Activated naive CD8-positive, alpha-beta T cell treated with anti-CD3 and anti-CD28 coated beads, Interleukin-2, amount 50 U/mL, for 24 hours (primary cell): ENCODE measurements at regions not wholly inside any gene's neighbourhood (a gene's known extent, or its start where the extent isn't known, plus 50 kb on each side); places are given as distances from the start of the nearest gene placed in this dataset.

Experiments
- ATAC-seq: fragments of 150-1000 bp; cut with Tn5 transposase; one replicate; pipeline ENCODE4 v1.10.0; 2021
- DNase-seq: peaks from one replicate; pipeline ENCODE4 v3.0.0; 2021
- H3K27ac Mint-ChIP-seq: one replicate; pipeline ENCODE4 v1.8.0; 2021; ENCODE audit warnings: mild to moderate bottlenecking, mixed read lengths
- H3K27me3 Mint-ChIP-seq: one replicate; pipeline ENCODE4 v1.8.0; 2021; ENCODE audit warnings: mixed read lengths
- H3K36me3 Mint-ChIP-seq: one replicate; pipeline ENCODE4 v1.8.0; 2021; ENCODE audit warnings: low read depth, mixed read lengths
- H3K4me1 Mint-ChIP-seq: one replicate; pipeline ENCODE4 v1.8.0; 2021; ENCODE audit warnings: mixed read lengths
- H3K4me3 Mint-ChIP-seq: one replicate; pipeline ENCODE4 v1.8.0; 2021; ENCODE audit warnings: mild to moderate bottlenecking, moderate library complexity, mixed read lengths
- H3K9me3 Mint-ChIP-seq: one replicate; pipeline ENCODE4 v1.8.0; 2021; ENCODE audit warnings: mixed read lengths

- DNase-seq, result no peak
- no peak overlapping the region for H3K27ac Mint-ChIP-seq
- H3K9me3 Mint-ChIP-seq, result no peaks in the 10 kb centered on the region
- no peaks in the 10 kb centered on the region for H3K36me3 Mint-ChIP-seq
- H3K27me3 Mint-ChIP-seq, result no peaks in the 10 kb centered on the region
- no peak overlapping the region for H3K4me3 Mint-ChIP-seq
- no peak for ATAC-seq
- no peaks in the 10 kb centered on the region for H3K4me1 Mint-ChIP-seq
Measured at GRCh38 chr18:57270156-57270555, 82.2 kb upstream of the ST8SIA3 start.

- Mint-ChIP-seq H3K9me3 (no peaks in the 10 kb centered on the region), H3K27ac (no peak overlapping the region), H3K27me3 (peaks cover 3% of the 10 kb centered on the region), H3K36me3 (no peaks in the 10 kb centered on the region), H3K4me3 (no peak overlapping the region), H3K4me1 (no peaks in the 10 kb centered on the region)
- ATAC-seq (no peak), DNase-seq (no peak)
Measured at GRCh38 chr18:57273194-57273593, 79.2 kb upstream of the ST8SIA3 start.

- Mint-ChIP-seq H3K4me1 (no peaks in the 10 kb centered on the region), H3K9me3 (no peaks in the 10 kb centered on the region), H3K36me3 (no peaks in the 10 kb centered on the region), H3K27ac (no peak overlapping the region), H3K4me3 (no peak overlapping the region), H3K27me3 (peaks cover 6% of the 10 kb centered on the region)
- DNase-seq (no peak), ATAC-seq (no peak)
Measured at GRCh38 chr18:57275111-57275510, 77.2 kb upstream of the ST8SIA3 start.

- Mint-ChIP-seq H3K4me3 (no peak overlapping the region), H3K27me3 (peaks cover 6% of the 10 kb centered on the region), H3K27ac (no peak overlapping the region), H3K4me1 (no peaks in the 10 kb centered on the region), H3K9me3 (no peaks in the 10 kb centered on the region), H3K36me3 (no peaks in the 10 kb centered on the region)
- ATAC-seq (no peak), DNase-seq (no peak)
Measured at GRCh38 chr18:57276829-57277228, 75.5 kb upstream of the ST8SIA3 start.

DNA sequence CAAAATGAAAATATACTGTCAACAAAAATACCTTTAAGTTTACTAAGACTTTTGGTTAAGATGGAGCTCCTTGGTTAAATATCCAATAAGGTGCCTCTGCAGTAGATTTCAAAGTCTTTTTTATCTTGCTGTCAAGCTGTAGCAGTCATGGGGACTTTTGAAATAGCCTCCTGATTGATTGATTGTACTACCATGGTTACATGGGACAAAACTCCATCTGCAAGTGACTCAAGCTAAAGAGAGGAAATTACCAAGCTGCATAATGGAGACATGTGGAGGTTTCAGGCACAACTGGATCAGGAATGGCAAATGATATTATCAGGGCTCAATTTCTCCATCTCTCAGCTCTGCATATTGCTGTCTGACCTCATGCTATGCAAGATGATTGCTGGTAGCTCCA is 73.4 kb upstream of the ST8SIA3 start:
- Mint-ChIP-seq H3K27ac (no peak overlapping the region), H3K9me3 (peaks cover 2% of the 10 kb centered on the region), H3K4me3 (no peak overlapping the region), H3K36me3 (no peaks in the 10 kb centered on the region), H3K4me1 (no peaks in the 10 kb centered on the region), H3K27me3 (peaks cover 6% of the 10 kb centered on the region)
- no peak for ATAC-seq
- no peak for DNase-seq

DNA sequence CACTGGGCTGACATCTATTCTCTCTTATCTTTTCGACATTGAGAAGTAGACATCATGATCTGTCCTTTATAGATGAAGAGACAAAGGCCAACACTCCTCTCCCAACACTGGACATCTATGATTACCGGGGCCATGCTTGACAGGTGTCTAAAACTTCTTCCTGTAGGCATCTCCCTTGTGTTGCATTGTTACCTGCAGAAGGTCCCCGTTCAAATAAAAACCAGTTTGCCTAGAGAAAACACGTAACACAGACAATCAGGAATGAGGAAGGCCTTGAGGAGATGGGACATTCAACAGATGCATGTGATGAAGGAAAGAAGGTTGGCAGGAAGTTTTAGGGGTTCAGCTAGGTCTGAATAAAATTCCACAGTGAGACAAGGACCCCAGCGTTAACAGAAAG is 70.8 kb upstream of the ST8SIA3 start:
- DNase-seq, result no peak
- Mint-ChIP-seq H3K27me3 (peaks cover 4% of the 10 kb centered on the region), H3K27ac (no peak overlapping the region), H3K36me3 (no peaks in the 10 kb centered on the region), H3K4me3 (no peak overlapping the region), H3K4me1 (no peaks in the 10 kb centered on the region), H3K9me3 (peaks cover 5% of the 10 kb centered on the region)
- no peak for ATAC-seq

DNA sequence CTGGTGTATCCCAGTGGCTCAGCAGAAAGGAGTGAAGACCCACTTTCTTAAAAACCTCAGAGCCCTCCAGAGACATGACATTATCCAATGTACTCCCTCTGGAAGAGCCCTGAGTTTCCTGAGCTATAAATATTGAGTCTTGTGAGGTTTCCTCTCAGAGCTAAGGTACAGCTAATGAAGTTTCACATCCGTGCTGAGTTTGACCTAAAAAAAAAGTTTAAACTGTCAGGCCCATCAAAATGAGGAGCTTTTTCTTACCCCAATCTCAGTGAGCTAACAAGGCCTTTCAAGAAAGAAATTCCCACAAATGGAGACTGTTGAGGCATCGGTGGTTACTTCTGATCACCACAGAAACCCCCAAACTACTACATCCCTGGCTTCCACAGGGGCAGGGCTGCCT is 65.4 kb upstream of the ST8SIA3 start:
- H3K4me3 Mint-ChIP-seq, result no peak overlapping the region
- DNase-seq (no peak), ATAC-seq (no peak)

GRCh38 chr18:57287766-57288165 is 64.6 kb upstream of the ST8SIA3 start:
- ATAC-seq (no peak), DNase-seq (no peak)
- Mint-ChIP-seq H3K4me3 (no peak overlapping the region), H3K27me3 (peaks cover 4% of the 10 kb centered on the region), H3K4me1 (no peaks in the 10 kb centered on the region), H3K36me3 (no peaks in the 10 kb centered on the region), H3K27ac (no peak overlapping the region), H3K9me3 (peaks cover 17% of the 10 kb centered on the region)

More for the DNA sequence above, 65.4 kb upstream of the ST8SIA3 start:
- Mint-ChIP-seq H3K36me3 (no peaks in the 10 kb centered on the region), H3K4me1 (no peaks in the 10 kb centered on the region), H3K27ac (no peak overlapping the region), H3K9me3 (peaks cover 17% of the 10 kb centered on the region), H3K27me3 (peaks cover 4% of the 10 kb centered on the region)

- peaks cover under 1% of the 10 kb centered on the region for H3K27me3 Mint-ChIP-seq
- no peak overlapping the region for H3K4me3 Mint-ChIP-seq
- peaks cover 3% of the 10 kb centered on the region for H3K9me3 Mint-ChIP-seq
- H3K27ac Mint-ChIP-seq, result no peak overlapping the region
- H3K4me1 Mint-ChIP-seq, result no peaks in the 10 kb centered on the region
- no peaks in the 10 kb centered on the region for H3K36me3 Mint-ChIP-seq
- ATAC-seq (no peak), DNase-seq (no peak)
Measured at GRCh38 chr18:57294547-57294946, 57.8 kb upstream of the ST8SIA3 start.

- Mint-ChIP-seq H3K4me3 (no peak overlapping the region), H3K27ac (no peak overlapping the region), H3K4me1 (no peaks in the 10 kb centered on the region), H3K27me3 (no peaks in the 10 kb centered on the region), H3K9me3 (no peaks in the 10 kb centered on the region), H3K36me3 (no peaks in the 10 kb centered on the region)
- ATAC-seq (no peak), DNase-seq (no peak)
Measured at GRCh38 chr18:57296336-57296735, 56.0 kb upstream of the ST8SIA3 start.

GRCh38 chr18:57297306-57297705 is 55.1 kb upstream of the ST8SIA3 start:
- peaks cover 4% of the 10 kb centered on the region for H3K27me3 Mint-ChIP-seq
- no peak for ATAC-seq
- no peaks in the 10 kb centered on the region for H3K36me3 Mint-ChIP-seq
- H3K27ac Mint-ChIP-seq, result no peak overlapping the region
- no peaks in the 10 kb centered on the region for H3K9me3 Mint-ChIP-seq
- DNase-seq, result no peak
- H3K4me3 Mint-ChIP-seq, result no peak overlapping the region
- H3K4me1 Mint-ChIP-seq, result no peaks in the 10 kb centered on the region

DNA sequence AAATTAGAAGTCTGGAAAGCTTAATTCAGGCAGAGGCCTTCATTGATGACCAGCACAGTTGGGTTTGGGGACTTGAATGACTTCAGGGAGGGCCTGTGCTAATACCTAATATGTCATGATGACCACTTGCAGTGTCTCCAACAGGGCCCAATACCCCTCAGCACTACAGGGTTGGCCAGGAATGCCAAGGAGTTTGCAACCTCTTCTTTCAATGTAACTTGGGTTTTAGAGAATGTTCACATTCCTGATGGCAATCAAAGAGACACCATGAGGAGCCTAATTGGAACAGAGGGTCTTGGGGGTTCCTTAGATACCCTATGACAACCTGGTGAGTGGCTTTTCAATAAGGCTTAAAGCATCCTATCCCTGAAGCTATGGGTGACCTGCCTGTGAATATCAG is 52.4 kb upstream of the ST8SIA3 start:
- no peak for DNase-seq
- Mint-ChIP-seq H3K9me3 (no peaks in the 10 kb centered on the region), H3K27ac (no peak overlapping the region), H3K4me1 (no peaks in the 10 kb centered on the region), H3K4me3 (no peak overlapping the region), H3K36me3 (no peaks in the 10 kb centered on the region), H3K27me3 (peaks cover 4% of the 10 kb centered on the region)
- ATAC-seq, result no peak

- Mint-ChIP-seq H3K4me3 (no peak overlapping the region), H3K36me3 (no peaks in the 10 kb centered on the region), H3K27me3 (peaks cover 4% of the 10 kb centered on the region), H3K27ac (no peak overlapping the region), H3K9me3 (no peaks in the 10 kb centered on the region), H3K4me1 (no peaks in the 10 kb centered on the region)
- DNase-seq (no peak), ATAC-seq (no peak)
Measured at GRCh38 chr18:57301573-57302559, 50.5 kb upstream of the ST8SIA3 start.
